HepG2 (cell line): ENCODE measurements at regions not wholly inside any gene's neighbourhood (a gene's known extent, or its start where the extent isn't known, plus 50 kb on each side); places are given as distances from the start of the nearest gene placed in this dataset.
A peak's percentile ranks its signal among the peaks of the same experiment; 100 is the strongest.
"Not testable (repeated sequence)": the region's sequence is repeated elsewhere in the genome, so short reads cannot be mapped to it uniquely, and the experiment has no call there.

Source experiments
- ATAC-seq: fragments of 200-7000 bp; cut with Tn5 transposase; 3 replicates; pipeline ENCODE4 v1.9.1; 2020; ENCODE audit warnings: mild to moderate bottlenecking, moderate library complexity
- BruUV-seq: library from RNA; stranded (reverse); fragments of 400-500 nt; replicated peaks from 2 replicates; lab custom pipeline; 2021; lab: Mats Ljungman, UMichigan
- CTCF ChIA-PET: fragments of 300-600 bp; formaldehyde crosslinking; extraction: SDS; loops from one replicate; lab custom pipeline; 2021; ENCODE audit warnings: low total read pairs, inconsistent platforms, low intra/inter-chr PET ratio; lab: Yijun Ruan, JAX
- POLR2A ChIA-PET: fragments of 350-600 bp; sonication (Branson Sonifier 250); formaldehyde crosslinking; loops from one replicate; lab custom pipeline; 2020; ENCODE audit warnings: antibody characterized with exemption, inconsistent platforms; lab: Yijun Ruan, JAX
- DNase-seq: peaks from one replicate; pipeline ENCODE4 v3.0.0-alpha.2; 2015; ENCODE audit warnings: low spot score
- FAIRE-seq: peaks from 3 replicates; lab custom pipeline; 2011; peaks lifted over from hg19 to GRCh38; lab: Jason Lieb, UNC
- H2AFZ ChIP-seq: one replicate; pipeline ENCODE4 v1.6.1; 2011; ENCODE audit warnings: low read length, inconsistent platforms
- H3K27ac ChIP-seq: fragments of 300-600 bp; 3 replicates; pipeline ENCODE4 v1.8.0; 2011; ENCODE audit warnings: mixed run types, mild to moderate bottlenecking, mixed read lengths, low read length, inconsistent platforms; ENCODE audit not compliant: insufficient read depth; ENCODE audit errors: extremely low read length
- H3K27me3 ChIP-seq, 2 experiments: fragments of 200-600 bp in 1 of 2; 2 replicates in 1 of 2; 3 replicates in 1 of 2; pipeline versions ENCODE4 v1.6.0 to v1.8.0; 2011; ENCODE audit warnings: low read length in 2 of 2, mild to moderate bottlenecking in 2 of 2, moderate library complexity in 2 of 2, inconsistent platforms in 1 of 2; ENCODE audit not compliant: insufficient read depth in 2 of 2, control insufficient read depth in 1 of 2
- H3K36me3 ChIP-seq, 2 experiments: fragments of 200-600 bp in 1 of 2; replicated peaks in 1 of 2; 2 replicates in 1 of 2; 3 replicates in 1 of 2; pipeline versions ENCODE4 v1.5.1 to v1.8.0; 2011; ENCODE audit warnings: low read length in 2 of 2, inconsistent platforms in 1 of 2; ENCODE audit not compliant: insufficient read depth in 2 of 2, control insufficient read depth in 1 of 2
- H3K4me1 ChIP-seq: 2 replicates; pipeline ENCODE4 v1.5.1; 2012; ENCODE audit warnings: low read length, inconsistent platforms; ENCODE audit not compliant: insufficient read depth
- H3K4me2 ChIP-seq: 2 replicates; pipeline ENCODE4 v1.6.0; 2011; ENCODE audit warnings: low read depth, low read length, inconsistent platforms
- H3K4me3 ChIP-seq, 3 experiments: fragments of 200-600 bp in 1 of 3; sonication (generic), shearing (Covaris generic) in 1 of 3; replicated peaks in 1 of 3; 2 replicates each; pipeline ENCODE4 v1.5.1; 2011 to 2016; ENCODE audit warnings: low read length in 3 of 3, inconsistent platforms in 2 of 3, low read depth in 2 of 3, mild to moderate bottlenecking in 2 of 3, control low read depth in 1 of 3, mixed read lengths in 1 of 3; ENCODE audit not compliant: insufficient read depth in 1 of 3
- H3K79me2 ChIP-seq: one replicate; pipeline ENCODE4 v1.6.1; 2011; ENCODE audit warnings: low read length, inconsistent platforms; ENCODE audit not compliant: insufficient read depth
- H3K9ac ChIP-seq: 2 replicates; pipeline ENCODE4 v1.6.0; 2011; ENCODE audit warnings: mild to moderate bottlenecking, low read depth, low read length, inconsistent platforms; ENCODE audit not compliant: insufficient read depth
- H3K9me3 ChIP-seq: 2 replicates; pipeline ENCODE4 v1.5.1; 2012; ENCODE audit warnings: mild to moderate bottlenecking, low read length
- H4K20me1 ChIP-seq: 2 replicates; pipeline ENCODE4 v1.6.0; 2011; ENCODE audit warnings: inconsistent platforms, mild to moderate bottlenecking, low read length, moderate library complexity; ENCODE audit not compliant: insufficient read depth
- ZFP91 ChIP-seq: sonication (generic); formaldehyde crosslinking; IDR thresholded peaks from 2 replicates; pipeline ENCODE4 v1.9.0; 2022; ENCODE audit warnings: missing genetic modification reagents, mild to moderate bottlenecking, borderline replicate concordance
- WGBS: methylation state at CpG from one replicate; pipeline ENCODE4 v1.1.6; 2017; ENCODE audit warnings: low lambda C conversion rate; 5-methylcytosine and 5-hydroxymethylcytosine counted together
- in situ Hi-C: cut with HindIII; loops from 2 replicates; pipeline ENCODE4 v1.10.0; 2017; ENCODE audit warnings: low pct_unique_long_range_greater_than_20kb; ENCODE audit not compliant: extremely low pct_ligation_motif_present
- intact Hi-C: fragments of 100-400 bp; cut with micrococcal nuclease; formaldehyde crosslinking; loops from one replicate; pipeline ENCODE4 v1.10.0; 2022; ENCODE audit not compliant: unreplicated experiment

- H3K4me2 ChIP-seq, result peak overlapping the region; percentile 62; the same call in 1 of the 2 replicates
- CTCF ChIA-PET, result interaction anchor here (0.8 kb wide), 1 partner anchor 31 kb away, joined by 3 read pairs; no protein-coding TSS in a partner anchor
- FAIRE-seq, DNase-seq, H3K27ac ChIP-seq, H3K4me3 ChIP-seq, H3K36me3 ChIP-seq, H4K20me1 ChIP-seq, H3K4me1 ChIP-seq, intact Hi-C loops, POLR2A ChIA-PET, H3K9me3 ChIP-seq, H2AFZ ChIP-seq, H3K79me2 ChIP-seq, H3K27me3 ChIP-seq, H3K9ac ChIP-seq, in situ Hi-C loops, BruUV-seq: not testable (repeated sequence)
- TF ChIP-seq ZFP91 (CRISPR knock-in tag), result peak; percentile 93; the same call in 1 of the 2 replicates
- peak; percentile 5; the same call in 2 of the 3 replicates for ATAC-seq
- WGBS, result 42% methylated on average over 2 of the region's 10 CpGs
Observed at GRCh38 chr2:131832209-131832780, 304.6 kb downstream of the CCDC74A start.

GRCh38 chr2:131832917-131833316, 305.2 kb downstream of the CCDC74A start:
- DNase-seq, BruUV-seq, H3K36me3 ChIP-seq, H3K9ac ChIP-seq, in situ Hi-C loops, H3K9me3 ChIP-seq, H3K79me2 ChIP-seq, H3K27ac ChIP-seq, H2AFZ ChIP-seq, FAIRE-seq, ATAC-seq, H4K20me1 ChIP-seq, H3K4me2 ChIP-seq, H3K27me3 ChIP-seq, H3K4me1 ChIP-seq, POLR2A ChIA-PET, H3K4me3 ChIP-seq, intact Hi-C loops: not testable (repeated sequence)
- CTCF ChIA-PET, result interaction anchor here (0.8 kb wide), 1 partner anchor 31 kb away, joined by 3 read pairs; no protein-coding TSS in a partner anchor
- WGBS, result 19% methylated on average over 4 of the region's 4 CpGs

GRCh38 chr2:131833367-131834202, 305.9 kb downstream of the CCDC74A start:
- 40% methylated on average over 8 of the region's 24 CpGs for WGBS
- H3K36me3 ChIP-seq, H2AFZ ChIP-seq, H3K79me2 ChIP-seq, H3K4me3 ChIP-seq, H3K4me2 ChIP-seq, H3K4me1 ChIP-seq, in situ Hi-C loops, POLR2A ChIA-PET, BruUV-seq, FAIRE-seq, DNase-seq, H3K9ac ChIP-seq, H4K20me1 ChIP-seq, H3K9me3 ChIP-seq, H3K27ac ChIP-seq, ATAC-seq, CTCF ChIA-PET, H3K27me3 ChIP-seq, intact Hi-C loops: not testable (repeated sequence)
